Thyroid gland (tissue), 4 donors: ENCODE measurements at regions not wholly inside any gene's neighbourhood (a gene's known extent, or its start where the extent isn't known, plus 50 kb on each side); places are given as distances from the start of the nearest gene placed in this dataset.

Experiments
- POLR2A ChIP-seq, 2 donors: fragments of 450-650 bp; IDR thresholded peaks; one replicate each; pipeline ENCODE4 v1.6.1; 2017; ENCODE audit warnings: antibody characterized with exemption in 2 of 2, mild to moderate bottlenecking in 2 of 2, moderate library complexity in 1 of 2
- TF ChIP-seq, protein P1 (sequence below), 6 experiments: fragments of 200-600 bp in 3 of 6; fragments of 450-650 bp in 3 of 6; sonication (generic) in 3 of 6; IDR thresholded peaks; one replicate each; pipeline ENCODE4 v1.5.1; 2016 to 2019; ENCODE audit warnings: antibody characterized with exemption in 6 of 6, mild to moderate bottlenecking in 2 of 6, inconsistent platforms in 1 of 6, moderate library complexity in 1 of 6

DNA sequence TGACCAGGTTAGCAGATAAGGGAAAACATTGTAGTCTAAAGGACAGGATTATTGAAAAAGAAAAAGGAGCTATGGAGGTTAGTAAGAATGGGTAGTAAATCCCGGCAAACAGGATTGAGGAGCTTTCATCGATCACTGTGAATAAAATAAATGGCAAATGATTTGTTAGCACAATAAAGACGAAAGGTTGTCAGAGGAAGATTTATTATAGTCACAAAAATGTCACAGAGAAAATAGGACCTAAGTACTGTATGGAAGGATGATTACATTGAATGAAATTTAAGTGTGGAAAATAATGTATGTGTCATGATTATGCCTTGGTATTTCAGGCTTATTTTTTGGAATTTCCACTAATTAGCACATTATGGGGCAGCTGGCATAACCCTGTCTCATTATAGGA is 519.2 kb upstream of the SLITRK6 start:
- no peak for TF ChIP-seq POLR2A (IDR thresholded peaks at IDR 0.05)
- TF ChIP-seq, protein P1, sequence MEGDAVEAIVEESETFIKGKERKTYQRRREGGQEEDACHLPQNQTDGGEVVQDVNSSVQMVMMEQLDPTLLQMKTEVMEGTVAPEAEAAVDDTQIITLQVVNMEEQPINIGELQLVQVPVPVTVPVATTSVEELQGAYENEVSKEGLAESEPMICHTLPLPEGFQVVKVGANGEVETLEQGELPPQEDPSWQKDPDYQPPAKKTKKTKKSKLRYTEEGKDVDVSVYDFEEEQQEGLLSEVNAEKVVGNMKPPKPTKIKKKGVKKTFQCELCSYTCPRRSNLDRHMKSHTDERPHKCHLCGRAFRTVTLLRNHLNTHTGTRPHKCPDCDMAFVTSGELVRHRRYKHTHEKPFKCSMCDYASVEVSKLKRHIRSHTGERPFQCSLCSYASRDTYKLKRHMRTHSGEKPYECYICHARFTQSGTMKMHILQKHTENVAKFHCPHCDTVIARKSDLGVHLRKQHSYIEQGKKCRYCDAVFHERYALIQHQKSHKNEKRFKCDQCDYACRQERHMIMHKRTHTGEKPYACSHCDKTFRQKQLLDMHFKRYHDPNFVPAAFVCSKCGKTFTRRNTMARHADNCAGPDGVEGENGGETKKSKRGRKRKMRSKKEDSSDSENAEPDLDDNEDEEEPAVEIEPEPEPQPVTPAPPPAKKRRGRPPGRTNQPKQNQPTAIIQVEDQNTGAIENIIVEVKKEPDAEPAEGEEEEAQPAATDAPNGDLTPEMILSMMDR (IDR thresholded peaks at IDR 0.05) = no peak
